ENCODE measurements at regions not wholly inside any gene's neighbourhood (a gene's known extent, or its start where the extent isn't known, plus 50 kb on each side); places are given as distances from the start of the nearest gene placed in this dataset.

- Histone ChIP-seq H3K4me1 (ENCODE audit: control insufficient read depth, insufficient read depth, low read length) (no peaks in the 10 kb centered on the region), H3K36me3 (ENCODE audit: control insufficient read depth, insufficient read depth, low read length) (no peaks in the 10 kb centered on the region), H3K27me3 (ENCODE audit: control insufficient read depth, insufficient read depth, low read length) (no peaks in the 10 kb centered on the region), H3K9me3 (ENCODE audit: control insufficient read depth, low read length) (no peaks in the 10 kb centered on the region), H3K4me3 (ENCODE audit: low read length) (no peak overlapping the region), H3K9ac (ENCODE audit: low read length) (no peak overlapping the region)
Observed at GRCh38 chr10:55329796-55330195, 528.8 kb upstream of the PCDH15 start.

GRCh38 chr10:55320187-55320700 is 519.2 kb upstream of the PCDH15 start:
- Histone ChIP-seq H3K4me3 (ENCODE audit: low read length) (no peak overlapping the region), H3K4me1 (ENCODE audit: control insufficient read depth, insufficient read depth, low read length) (no peaks in the 10 kb centered on the region), H3K9ac (ENCODE audit: low read length) (no peak overlapping the region), H3K9me3 (ENCODE audit: control insufficient read depth, low read length) (no peaks in the 10 kb centered on the region), H3K36me3 (ENCODE audit: control insufficient read depth, insufficient read depth, low read length) (no peaks in the 10 kb centered on the region), H3K27me3 (ENCODE audit: control insufficient read depth, insufficient read depth, low read length) (no peaks in the 10 kb centered on the region)

- Histone ChIP-seq H3K9ac (ENCODE audit: low read length) (no peak overlapping the region), H3K27me3 (ENCODE audit: control insufficient read depth, insufficient read depth, low read length) (no peaks in the 10 kb centered on the region), H3K4me1 (ENCODE audit: control insufficient read depth, insufficient read depth, low read length) (no peaks in the 10 kb centered on the region), H3K4me3 (ENCODE audit: low read length) (no peak overlapping the region), H3K36me3 (ENCODE audit: control insufficient read depth, insufficient read depth, low read length) (no peaks in the 10 kb centered on the region), H3K9me3 (ENCODE audit: control insufficient read depth, low read length) (no peaks in the 10 kb centered on the region)
Observed at GRCh38 chr10:55311848-55312635, 511.0 kb upstream of the PCDH15 start.

- Histone ChIP-seq H3K4me1 (ENCODE audit: control insufficient read depth, insufficient read depth, low read length) (no peaks in the 10 kb centered on the region), H3K9ac (ENCODE audit: low read length) (no peak overlapping the region), H3K27me3 (ENCODE audit: control insufficient read depth, insufficient read depth, low read length) (no peaks in the 10 kb centered on the region), H3K9me3 (ENCODE audit: control insufficient read depth, low read length) (no peaks in the 10 kb centered on the region), H3K4me3 (ENCODE audit: low read length) (no peak overlapping the region), H3K36me3 (ENCODE audit: control insufficient read depth, insufficient read depth, low read length) (no peaks in the 10 kb centered on the region)
Observed at GRCh38 chr10:55310143-55310542, 509.1 kb upstream of the PCDH15 start.

- H3K27me3 ChIP-seq (ENCODE audit: control insufficient read depth, insufficient read depth, low read length), result no peaks in the 10 kb centered on the region
Observed at GRCh38 chr10:55305285-55305684, 504.3 kb upstream of the PCDH15 start.

GRCh38 chr10:55287346-55287745 is 486.3 kb upstream of the PCDH15 start:
- Histone ChIP-seq H3K27me3 (ENCODE audit: control insufficient read depth, insufficient read depth, low read length) (no peaks in the 10 kb centered on the region), H3K36me3 (ENCODE audit: control insufficient read depth, insufficient read depth, low read length) (no peaks in the 10 kb centered on the region), H3K9ac (ENCODE audit: low read length) (no peak overlapping the region), H3K9me3 (ENCODE audit: control insufficient read depth, low read length) (no peaks in the 10 kb centered on the region), H3K4me1 (ENCODE audit: control insufficient read depth, insufficient read depth, low read length) (no peaks in the 10 kb centered on the region), H3K4me3 (ENCODE audit: low read length) (no peak overlapping the region)

More at GRCh38 chr10:55305285-55305684, 504.3 kb upstream of the PCDH15 start:
- H3K9me3 ChIP-seq (ENCODE audit: control insufficient read depth, low read length), result no peaks in the 10 kb centered on the region
- no peak overlapping the region for H3K4me3 ChIP-seq (ENCODE audit: low read length)
- H3K9ac ChIP-seq (ENCODE audit: low read length), result no peak overlapping the region
- no peaks in the 10 kb centered on the region for H3K36me3 ChIP-seq (ENCODE audit: control insufficient read depth, insufficient read depth, low read length)
- H3K4me1 ChIP-seq (ENCODE audit: control insufficient read depth, insufficient read depth, low read length), result no peaks in the 10 kb centered on the region

GRCh38 chr10:55283031-55283430 is 482.0 kb upstream of the PCDH15 start:
- Histone ChIP-seq H3K9ac (ENCODE audit: low read length) (no peak overlapping the region), H3K9me3 (ENCODE audit: control insufficient read depth, low read length) (no peaks in the 10 kb centered on the region), H3K27me3 (ENCODE audit: control insufficient read depth, insufficient read depth, low read length) (no peaks in the 10 kb centered on the region), H3K4me1 (ENCODE audit: control insufficient read depth, insufficient read depth, low read length) (no peaks in the 10 kb centered on the region), H3K4me3 (ENCODE audit: low read length) (no peak overlapping the region), H3K36me3 (ENCODE audit: control insufficient read depth, insufficient read depth, low read length) (no peaks in the 10 kb centered on the region)

GRCh38 chr10:55280696-55281095 is 479.7 kb upstream of the PCDH15 start:
- Histone ChIP-seq H3K36me3 (ENCODE audit: control insufficient read depth, insufficient read depth, low read length) (no peaks in the 10 kb centered on the region), H3K9ac (ENCODE audit: low read length) (no peak overlapping the region), H3K9me3 (ENCODE audit: control insufficient read depth, low read length) (no peaks in the 10 kb centered on the region), H3K27me3 (ENCODE audit: control insufficient read depth, insufficient read depth, low read length) (no peaks in the 10 kb centered on the region), H3K4me1 (ENCODE audit: control insufficient read depth, insufficient read depth, low read length) (no peaks in the 10 kb centered on the region), H3K4me3 (ENCODE audit: low read length) (no peak overlapping the region)

GRCh38 chr10:55277549-55277948 is 476.5 kb upstream of the PCDH15 start:
- H3K4me3 ChIP-seq (ENCODE audit: low read length), result no peak overlapping the region
- no peaks in the 10 kb centered on the region for H3K27me3 ChIP-seq (ENCODE audit: control insufficient read depth, insufficient read depth, low read length)
- H3K9me3 ChIP-seq (ENCODE audit: control insufficient read depth, low read length), result no peaks in the 10 kb centered on the region
- H3K9ac ChIP-seq (ENCODE audit: low read length), result no peak overlapping the region
- H3K36me3 ChIP-seq (ENCODE audit: control insufficient read depth, insufficient read depth, low read length), result no peaks in the 10 kb centered on the region
- no peaks in the 10 kb centered on the region for H3K4me1 ChIP-seq (ENCODE audit: control insufficient read depth, insufficient read depth, low read length)

GRCh38 chr10:55274367-55274766 is 473.3 kb upstream of the PCDH15 start:
- Histone ChIP-seq H3K9me3 (ENCODE audit: control insufficient read depth, low read length) (no peaks in the 10 kb centered on the region), H3K36me3 (ENCODE audit: control insufficient read depth, insufficient read depth, low read length) (no peaks in the 10 kb centered on the region), H3K27me3 (ENCODE audit: control insufficient read depth, insufficient read depth, low read length) (no peaks in the 10 kb centered on the region), H3K4me1 (ENCODE audit: control insufficient read depth, insufficient read depth, low read length) (no peaks in the 10 kb centered on the region), H3K4me3 (ENCODE audit: low read length) (no peak overlapping the region), H3K9ac (ENCODE audit: low read length) (no peak overlapping the region)

- no peaks in the 10 kb centered on the region for H3K9me3 ChIP-seq (ENCODE audit: control insufficient read depth, low read length)
- H3K9ac ChIP-seq (ENCODE audit: low read length), result no peak overlapping the region
- H3K36me3 ChIP-seq (ENCODE audit: control insufficient read depth, insufficient read depth, low read length), result no peaks in the 10 kb centered on the region
- no peak overlapping the region for H3K4me3 ChIP-seq (ENCODE audit: low read length)
- no peaks in the 10 kb centered on the region for H3K27me3 ChIP-seq (ENCODE audit: control insufficient read depth, insufficient read depth, low read length)
- no peaks in the 10 kb centered on the region for H3K4me1 ChIP-seq (ENCODE audit: control insufficient read depth, insufficient read depth, low read length)
Observed at GRCh38 chr10:55273946-55274345, 472.9 kb upstream of the PCDH15 start.

- Histone ChIP-seq H3K27me3 (ENCODE audit: control insufficient read depth, insufficient read depth, low read length) (no peaks in the 10 kb centered on the region), H3K36me3 (ENCODE audit: control insufficient read depth, insufficient read depth, low read length) (no peaks in the 10 kb centered on the region), H3K9ac (ENCODE audit: low read length) (no peak overlapping the region), H3K9me3 (ENCODE audit: control insufficient read depth, low read length) (no peaks in the 10 kb centered on the region), H3K4me3 (ENCODE audit: low read length) (no peak overlapping the region), H3K4me1 (ENCODE audit: control insufficient read depth, insufficient read depth, low read length) (no peaks in the 10 kb centered on the region)
Observed at GRCh38 chr10:55272886-55273285, 471.9 kb upstream of the PCDH15 start.
